Gastroesophageal sphincter (tissue), 3 donors: ENCODE measurements at regions not wholly inside any gene's neighbourhood (a gene's known extent, or its start where the extent isn't known, plus 50 kb on each side); places are given as distances from the start of the nearest gene placed in this dataset.

Experiments used
- CTCF ChIP-seq, 4 experiments: fragments of 200-600 bp in 2 of 4; fragments of 450-650 bp in 2 of 4; sonication (generic) in 1 of 4; IDR thresholded peaks; one replicate each; pipeline ENCODE4 v1.5.1; 2017 to 2019; ENCODE audit warnings: antibody characterized with exemption in 4 of 4, mild to moderate bottlenecking in 2 of 4, moderate library complexity in 2 of 4
- EP300 ChIP-seq: sonication (generic); formaldehyde crosslinking; IDR thresholded peaks from one replicate; pipeline ENCODE4 v1.6.1; 2017; ENCODE audit warnings: antibody characterized with exemption, mild to moderate bottlenecking
- POLR2A ChIP-seq, 2 donors: fragments of 450-650 bp; IDR thresholded peaks; one replicate each; pipeline ENCODE4 v1.6.1; 2017; ENCODE audit warnings: antibody characterized with exemption in 2 of 2, mild to moderate bottlenecking in 2 of 2, moderate library complexity in 1 of 2

- TF ChIP-seq CTCF (IDR thresholded peaks at IDR 0.05) (no peak), POLR2A (IDR thresholded peaks at IDR 0.05) (no peak), EP300 (no peak)
Observed at GRCh38 chr1:216785737-216786136, 62.5 kb upstream of the ESRRG start.
